ENCODE measurements at regions not wholly inside any gene's neighbourhood (a gene's known extent, or its start where the extent isn't known, plus 50 kb on each side); places are given as distances from the start of the nearest gene placed in this dataset.
A peak's percentile ranks its signal among the peaks of the same experiment; 100 is the strongest.

DNA sequence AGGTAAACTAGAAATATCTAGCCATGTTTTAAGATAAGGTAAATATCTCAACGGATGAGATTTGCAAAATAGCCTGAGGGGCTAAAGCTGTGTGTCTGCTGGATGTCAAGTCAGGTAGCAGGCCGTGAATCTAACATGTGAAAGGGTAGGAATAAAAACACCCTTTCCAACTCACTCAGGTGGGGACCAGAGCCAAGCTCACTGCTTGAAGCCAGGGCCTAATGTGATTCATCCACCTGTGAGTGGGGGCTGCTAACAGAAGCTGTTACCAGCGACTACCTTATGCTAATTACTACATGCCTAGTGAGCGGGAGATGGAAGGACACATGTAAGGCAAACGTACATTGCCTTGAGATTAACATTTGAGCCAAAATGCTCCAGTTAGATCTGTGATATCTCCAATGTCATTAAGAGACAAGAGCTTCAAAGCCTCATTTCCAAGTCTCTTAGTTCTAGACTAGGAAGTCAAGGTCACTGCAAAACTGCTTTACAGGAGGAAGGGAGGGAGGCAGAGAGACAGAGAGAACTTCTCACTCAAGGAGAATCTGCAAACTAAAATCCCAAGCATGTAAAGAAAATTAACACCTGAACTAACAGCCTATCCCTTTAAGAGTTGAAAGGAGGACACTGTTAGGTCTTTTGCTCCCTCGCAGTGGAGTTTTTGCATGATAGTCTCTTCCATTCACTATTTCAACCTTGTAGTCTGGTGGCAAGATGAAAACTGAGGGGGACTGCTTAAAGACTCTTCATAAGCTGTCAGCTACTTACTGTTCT, 141.6 kb upstream of the RPS23 start:
- no peak for DNase-seq (ENCODE audit: extremely low read depth, low read depth)
- TF ChIP-seq, protein P1, sequence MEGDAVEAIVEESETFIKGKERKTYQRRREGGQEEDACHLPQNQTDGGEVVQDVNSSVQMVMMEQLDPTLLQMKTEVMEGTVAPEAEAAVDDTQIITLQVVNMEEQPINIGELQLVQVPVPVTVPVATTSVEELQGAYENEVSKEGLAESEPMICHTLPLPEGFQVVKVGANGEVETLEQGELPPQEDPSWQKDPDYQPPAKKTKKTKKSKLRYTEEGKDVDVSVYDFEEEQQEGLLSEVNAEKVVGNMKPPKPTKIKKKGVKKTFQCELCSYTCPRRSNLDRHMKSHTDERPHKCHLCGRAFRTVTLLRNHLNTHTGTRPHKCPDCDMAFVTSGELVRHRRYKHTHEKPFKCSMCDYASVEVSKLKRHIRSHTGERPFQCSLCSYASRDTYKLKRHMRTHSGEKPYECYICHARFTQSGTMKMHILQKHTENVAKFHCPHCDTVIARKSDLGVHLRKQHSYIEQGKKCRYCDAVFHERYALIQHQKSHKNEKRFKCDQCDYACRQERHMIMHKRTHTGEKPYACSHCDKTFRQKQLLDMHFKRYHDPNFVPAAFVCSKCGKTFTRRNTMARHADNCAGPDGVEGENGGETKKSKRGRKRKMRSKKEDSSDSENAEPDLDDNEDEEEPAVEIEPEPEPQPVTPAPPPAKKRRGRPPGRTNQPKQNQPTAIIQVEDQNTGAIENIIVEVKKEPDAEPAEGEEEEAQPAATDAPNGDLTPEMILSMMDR (IDR thresholded peaks at IDR 0.05; ENCODE audit: low read depth, low read length): no peak

DNA sequence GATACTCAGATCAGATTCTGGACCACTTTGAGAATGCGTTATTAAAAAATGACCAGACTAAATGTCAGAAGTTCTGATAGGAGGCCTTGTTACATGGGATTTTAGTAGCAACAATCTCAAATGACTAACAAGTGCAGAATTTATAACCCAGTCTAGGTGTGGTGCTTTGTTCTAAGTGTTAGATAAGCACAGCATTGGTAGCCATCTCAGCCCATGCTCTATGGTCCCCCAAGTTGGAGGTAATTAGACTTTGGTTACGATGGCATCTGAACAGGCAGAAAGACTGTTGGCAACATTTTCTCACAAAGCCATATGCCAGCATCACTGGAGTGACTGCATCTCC, 140.4 kb upstream of the RPS23 start:
- TF ChIP-seq, protein P1 (IDR thresholded peaks at IDR 0.05; ENCODE audit: low read depth, low read length): no peak
- DNase-seq (ENCODE audit: extremely low read depth, low read depth): no peak

DNA sequence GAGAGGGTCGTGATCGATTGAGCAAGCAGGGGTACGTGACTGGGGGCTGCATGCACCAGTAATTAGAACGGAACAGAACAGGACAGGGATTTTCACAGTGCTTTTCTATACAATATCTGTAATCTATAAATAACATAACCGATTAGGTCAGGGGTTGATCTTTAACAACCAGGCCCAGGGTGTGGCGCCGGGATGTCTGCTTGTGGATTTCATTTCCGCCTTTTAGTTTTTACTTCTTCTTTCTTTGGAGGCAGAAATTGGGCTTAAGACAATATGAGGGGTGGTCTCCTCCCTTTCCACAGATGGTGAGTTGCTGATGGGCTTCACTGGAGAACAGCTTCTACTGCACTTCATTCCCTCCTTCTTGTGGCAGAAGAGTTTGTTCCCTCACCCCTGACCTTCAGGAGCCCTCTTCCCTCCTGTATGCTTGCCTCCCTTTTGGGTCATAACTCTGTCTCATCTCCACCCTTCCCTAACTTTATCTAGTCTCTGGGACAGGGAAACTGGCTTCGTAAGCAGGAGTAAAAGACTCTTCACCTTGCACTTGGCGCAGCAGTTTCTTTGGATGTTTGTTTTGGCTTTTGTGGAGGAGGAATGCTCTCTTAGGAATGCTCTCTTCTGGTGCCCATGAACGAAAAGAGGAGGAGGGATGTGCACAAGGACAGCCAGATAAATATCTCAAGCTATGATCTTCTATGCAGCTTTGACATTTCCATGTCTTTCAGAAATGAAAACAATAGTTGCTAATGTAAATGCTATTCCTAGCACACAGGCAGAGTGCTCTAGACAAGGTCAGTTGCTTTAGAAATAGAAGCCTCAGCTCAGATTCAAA, 139.8 kb upstream of the RPS23 start:
- TF ChIP-seq, protein P1 (IDR thresholded peaks at IDR 0.05; ENCODE audit: low read depth, low read length): no peak
- DNase-seq (ENCODE audit: extremely low read depth, low read depth): no peak

DNA sequence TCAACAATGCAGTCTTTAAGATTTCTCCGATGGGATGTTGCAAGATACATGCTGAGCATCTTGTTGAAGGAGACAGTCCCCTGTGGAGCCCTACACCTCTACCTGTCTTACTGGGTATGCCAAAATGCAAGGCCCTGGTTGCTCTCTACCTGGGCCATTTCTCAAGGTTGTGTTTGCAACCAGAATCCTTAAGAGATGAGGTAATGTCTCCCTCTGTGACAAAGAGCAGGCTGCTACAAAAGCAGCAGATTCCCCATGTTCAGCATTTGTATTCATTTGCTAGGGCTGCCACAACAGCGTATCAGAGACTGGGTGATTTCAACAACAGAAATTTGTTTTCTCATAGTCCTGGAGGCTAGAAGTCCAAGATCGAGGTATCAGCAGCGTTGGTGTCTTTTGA, 138.4 kb upstream of the RPS23 start:
- no peak for DNase-seq (ENCODE audit: extremely low read depth, low read depth)
- TF ChIP-seq, protein P1 (IDR thresholded peaks at IDR 0.05; ENCODE audit: low read depth, low read length): no peak

DNA sequence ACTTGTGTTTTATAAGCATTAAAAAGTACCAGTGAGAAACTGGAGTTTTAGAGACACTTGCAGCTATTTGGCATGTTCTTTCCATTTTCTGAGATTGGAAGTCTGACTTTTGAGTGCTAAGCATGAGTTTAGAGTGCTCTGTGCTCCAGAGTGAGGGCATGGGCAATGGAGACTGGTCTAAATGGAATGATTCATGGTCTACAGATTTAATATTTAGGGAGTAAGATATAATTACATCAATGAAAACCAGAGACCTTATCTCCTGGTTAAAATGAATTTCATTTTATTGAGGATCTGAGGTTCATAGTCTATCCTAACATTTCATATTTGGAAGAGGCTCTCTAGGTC, 135.9 kb upstream of the RPS23 start:
- TF ChIP-seq, protein P1 (IDR thresholded peaks at IDR 0.05; ENCODE audit: low read depth, low read length): no peak
- no peak for DNase-seq (ENCODE audit: extremely low read depth, low read depth)

DNA sequence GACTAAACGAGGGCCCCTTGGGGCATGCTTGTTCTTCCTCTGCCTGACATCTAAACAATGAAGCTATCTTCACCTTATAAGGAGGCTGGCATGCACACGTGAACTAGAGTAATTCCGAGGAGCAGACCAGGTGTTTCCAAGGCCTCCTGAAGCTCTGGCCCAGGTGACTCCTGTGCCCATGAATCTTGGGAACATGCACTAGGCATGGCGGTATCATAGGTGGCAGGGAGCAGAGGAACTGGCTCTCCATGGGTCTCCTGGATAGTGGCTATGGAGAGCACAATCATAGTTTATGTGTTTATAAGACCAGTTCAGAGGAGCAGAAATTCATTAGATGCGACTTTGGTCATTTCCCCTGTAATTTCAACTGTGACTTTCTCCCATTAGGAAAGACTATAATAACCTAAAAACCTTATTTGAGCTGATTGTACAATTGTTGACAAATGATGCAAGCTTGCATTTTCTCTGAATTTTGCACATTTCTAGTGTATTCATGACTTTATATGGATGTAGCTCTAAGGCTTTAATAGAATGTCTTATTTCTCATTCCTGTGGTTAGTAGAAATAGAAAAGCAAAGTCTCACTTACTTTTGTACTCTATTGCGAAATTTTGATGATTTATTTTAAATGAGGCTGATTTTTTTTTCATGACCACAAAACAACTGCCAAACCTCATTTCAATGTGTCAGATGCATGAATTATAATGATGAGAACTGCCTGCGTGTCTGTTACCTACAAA, 135.3 kb upstream of the RPS23 start:
- peak; percentile 75 for DNase-seq (ENCODE audit: extremely low read depth, low read depth)
- TF ChIP-seq, protein P1 (IDR thresholded peaks at IDR 0.05; ENCODE audit: low read depth, low read length): no peak

DNA sequence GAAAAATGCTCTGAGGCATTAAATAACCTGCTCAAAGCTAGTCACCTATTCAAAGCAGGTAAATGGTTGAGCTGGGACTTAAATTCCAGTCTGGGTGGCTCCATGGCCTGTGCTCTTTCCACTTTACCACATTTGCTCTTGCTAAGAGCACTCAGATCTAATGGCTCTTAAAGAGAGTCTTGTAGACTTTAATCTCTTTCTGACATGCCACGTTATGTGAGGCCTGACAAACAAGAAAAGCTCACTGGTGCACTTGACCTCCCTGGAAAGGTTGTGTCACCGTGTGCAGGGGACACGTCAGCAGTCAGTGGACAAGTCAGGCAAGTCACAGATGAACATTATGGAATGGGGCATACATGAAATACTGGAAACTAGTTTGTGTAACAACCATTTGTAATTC, 129.9 kb upstream of the RPS23 start:
- no peak for DNase-seq (ENCODE audit: extremely low read depth, low read depth)
- TF ChIP-seq, protein P1 (IDR thresholded peaks at IDR 0.05; ENCODE audit: low read depth, low read length): no peak

All from AG09319 (cell line).